Daoy (cell line): ENCODE measurements at regions not wholly inside any gene's neighbourhood (a gene's known extent, or its start where the extent isn't known, plus 50 kb on each side); places are given as distances from the start of the nearest gene placed in this dataset.
A peak's percentile ranks its signal among the peaks of the same experiment; 100 is the strongest.

Experiments
- DNase-seq: peaks from one replicate; pipeline ENCODE4 v3.0.0-alpha.2; 2015; ENCODE audit warnings: low read depth

DNA sequence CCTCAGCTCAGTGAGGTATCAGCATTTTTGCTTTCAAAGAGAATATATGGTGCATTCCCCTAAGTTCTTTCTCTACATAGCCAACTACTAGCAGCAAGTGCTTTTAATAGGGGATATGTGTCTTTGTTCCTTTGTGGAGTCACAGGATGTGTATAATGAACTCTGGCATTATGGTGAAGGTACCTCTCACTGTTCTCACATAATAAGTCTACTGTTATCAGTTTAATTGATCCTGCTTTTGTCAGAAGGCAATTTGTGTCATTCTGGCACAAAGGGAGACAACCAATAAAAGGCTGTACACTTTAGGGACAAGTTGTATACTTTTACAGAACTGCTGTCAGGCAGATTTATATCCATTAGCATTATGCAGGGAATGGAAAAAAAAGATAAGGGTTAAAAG, 531.4 kb upstream of the RIOK2 start:
- no peak for DNase-seq

DNA sequence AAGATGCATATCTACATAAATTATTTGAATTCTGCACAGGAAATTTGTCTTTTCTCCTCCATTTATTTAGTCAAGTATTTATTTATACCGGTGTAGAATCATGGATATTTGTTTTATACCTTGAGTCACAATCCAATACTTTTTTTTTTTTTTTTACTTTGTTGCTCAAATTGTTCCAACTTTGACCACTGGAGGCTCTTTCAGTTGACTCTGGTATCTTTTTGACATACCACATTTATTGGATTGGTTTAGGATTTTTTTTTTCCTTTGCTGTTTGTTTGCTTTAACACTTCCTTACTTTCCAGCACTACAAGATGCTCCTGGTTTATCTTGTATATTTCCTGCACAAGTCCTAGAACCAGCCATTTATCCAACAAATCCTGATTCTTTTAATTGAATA, 543.1 kb upstream of the RIOK2 start:
- DNase-seq: no peak

DNA sequence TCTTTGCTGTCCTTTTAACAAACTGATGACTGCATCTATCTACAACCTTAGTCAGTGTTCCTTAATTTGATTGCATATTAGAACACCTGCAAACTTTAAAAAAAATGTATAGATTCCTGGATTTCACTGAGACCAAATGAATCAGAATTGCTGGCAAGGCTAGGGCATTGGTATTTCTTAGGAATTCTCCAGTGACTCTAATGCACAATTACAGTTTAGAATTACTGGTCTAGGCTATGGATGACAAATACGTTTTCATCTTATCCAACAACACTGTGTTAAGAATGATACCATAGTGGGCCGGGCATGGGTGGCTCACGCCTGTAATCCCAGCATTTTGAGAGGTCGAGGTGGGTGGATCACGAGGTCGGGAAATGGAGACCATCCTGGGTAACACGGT, 545.9 kb upstream of the RIOK2 start:
- DNase-seq: no peak

DNA sequence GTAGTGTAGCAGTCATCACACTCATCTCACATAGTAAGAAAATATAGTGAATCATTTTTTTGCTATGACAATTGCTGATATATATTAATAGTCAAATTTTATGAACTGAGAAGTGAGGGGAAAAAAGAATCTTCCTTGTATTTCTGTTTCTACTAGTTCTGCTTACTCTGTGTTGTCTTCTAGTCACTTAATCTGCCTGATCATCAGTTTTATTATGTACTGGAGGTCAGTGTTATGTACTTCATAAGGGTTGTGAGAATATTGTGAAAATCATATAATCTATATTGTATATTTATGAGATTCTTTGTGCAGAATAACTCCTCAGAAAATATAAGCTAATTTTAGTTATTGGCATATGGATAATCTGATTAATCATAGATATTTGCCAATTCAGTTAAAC, 546.9 kb upstream of the RIOK2 start:
- DNase-seq: no peak

DNA sequence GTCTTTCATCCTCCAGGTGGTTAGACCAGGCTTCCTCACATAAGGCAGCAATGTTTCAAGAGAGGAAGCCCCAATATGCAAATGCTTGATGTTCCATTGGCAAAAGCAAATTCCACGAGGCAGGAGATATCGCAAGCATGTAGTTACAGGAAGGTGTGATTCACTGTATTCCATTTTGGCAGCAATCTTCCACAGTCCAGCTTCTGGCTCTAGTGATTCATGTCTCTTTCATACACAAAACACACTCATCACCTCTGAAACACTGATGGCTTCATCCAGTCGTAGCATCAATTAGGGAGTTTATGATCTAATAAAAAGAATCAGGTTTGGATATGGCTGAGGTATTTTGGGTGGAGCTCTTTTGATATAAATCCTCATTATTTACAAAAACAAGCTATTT, 552.2 kb upstream of the RIOK2 start:
- no peak for DNase-seq

DNA sequence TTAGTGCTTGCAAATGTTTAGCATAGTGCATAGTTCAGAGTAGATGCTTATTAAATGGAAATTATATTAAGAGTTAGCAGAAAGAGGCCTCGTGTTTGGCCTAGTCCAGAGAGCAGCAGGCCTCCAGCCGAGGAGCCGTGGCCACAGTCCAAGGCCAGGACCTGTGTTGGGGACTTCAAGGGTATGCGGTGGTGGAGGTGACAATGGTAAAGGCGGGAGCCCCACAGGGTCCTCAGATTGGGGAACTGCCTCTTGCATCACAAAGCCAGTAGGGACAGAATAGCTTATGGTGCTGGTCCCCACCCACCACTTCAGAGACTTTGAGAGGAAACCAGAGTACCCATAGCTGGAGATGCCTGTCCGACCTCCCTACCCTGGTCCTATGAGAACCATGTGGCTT, 554.6 kb upstream of the RIOK2 start:
- no peak for DNase-seq

DNA sequence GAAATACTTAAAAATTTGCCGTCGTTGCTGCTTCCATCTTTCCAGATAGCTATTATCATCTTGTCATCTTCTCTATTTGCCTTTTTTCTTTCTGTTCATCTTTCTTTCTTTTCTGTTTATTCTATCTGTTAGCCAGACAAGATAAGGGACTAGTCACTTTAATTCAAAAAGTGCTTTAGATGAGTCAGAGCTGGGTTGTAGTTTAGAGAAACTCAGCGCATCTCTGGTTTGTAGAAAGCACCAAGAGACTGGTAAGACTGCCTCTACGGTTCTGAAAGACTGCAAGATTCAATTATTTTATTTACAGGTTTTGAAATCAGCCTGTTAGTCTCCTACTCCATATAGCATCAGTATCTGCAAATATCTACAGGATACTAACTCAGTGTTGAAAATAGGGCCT, 562.8 kb upstream of the RIOK2 start:
- no peak for DNase-seq

DNA sequence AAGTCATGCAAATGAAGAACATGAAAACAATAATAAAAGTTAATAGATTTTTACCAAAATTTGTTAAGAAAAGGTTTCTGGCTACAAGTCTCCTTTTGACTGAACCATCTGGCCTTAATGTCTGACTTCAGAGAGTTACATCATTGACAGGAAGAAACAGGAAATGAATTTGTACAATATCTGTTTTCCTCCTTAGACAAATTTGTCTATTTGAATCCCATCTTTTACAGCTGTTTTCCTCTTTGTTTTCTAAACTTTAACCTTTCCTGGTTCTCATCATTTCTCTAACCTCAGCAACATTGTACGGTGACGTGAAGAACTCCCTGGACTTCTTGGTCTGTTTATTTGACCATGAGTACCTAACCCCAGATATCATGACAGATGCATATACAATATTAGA, 567.5 kb upstream of the RIOK2 start:
- no peak for DNase-seq

DNA sequence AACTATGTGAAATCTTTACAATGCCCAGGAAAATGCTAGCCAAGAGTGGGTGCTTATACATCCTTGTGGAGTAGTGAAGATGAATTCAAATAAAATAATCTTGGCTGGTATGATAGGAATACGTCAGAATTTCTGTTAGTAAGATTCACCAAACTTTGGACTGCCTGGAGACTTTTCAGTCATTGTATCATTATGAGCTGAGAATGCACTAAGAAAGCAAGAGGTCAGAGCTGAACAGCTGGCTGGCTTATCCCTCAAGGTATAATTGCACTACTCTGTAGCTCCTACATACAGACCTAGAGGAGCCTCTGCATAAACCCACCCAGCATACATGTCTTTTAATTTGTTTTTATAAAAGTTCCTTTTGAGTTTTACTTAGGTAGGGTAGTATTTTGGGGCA, 568.5 kb upstream of the RIOK2 start:
- no peak for DNase-seq

DNA sequence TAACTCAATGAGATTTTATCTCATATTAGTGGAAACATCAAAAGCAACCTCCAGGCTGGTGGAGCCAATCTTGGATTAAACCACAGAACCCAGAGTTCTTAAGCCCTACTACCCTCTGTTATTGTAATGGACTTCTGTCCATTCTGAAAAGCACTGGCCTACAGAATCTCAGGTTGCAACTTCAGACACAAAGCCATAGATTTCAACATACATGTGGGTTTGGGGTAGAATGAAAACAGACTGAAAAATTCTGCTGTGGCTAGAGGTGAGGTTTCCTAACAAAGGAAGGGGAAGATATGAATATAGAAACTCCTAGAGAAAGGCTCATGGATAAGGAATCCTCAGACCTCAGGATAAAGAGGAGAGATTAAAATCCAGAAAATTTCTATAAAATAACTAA, 569.8 kb upstream of the RIOK2 start:
- no peak for DNase-seq

DNA sequence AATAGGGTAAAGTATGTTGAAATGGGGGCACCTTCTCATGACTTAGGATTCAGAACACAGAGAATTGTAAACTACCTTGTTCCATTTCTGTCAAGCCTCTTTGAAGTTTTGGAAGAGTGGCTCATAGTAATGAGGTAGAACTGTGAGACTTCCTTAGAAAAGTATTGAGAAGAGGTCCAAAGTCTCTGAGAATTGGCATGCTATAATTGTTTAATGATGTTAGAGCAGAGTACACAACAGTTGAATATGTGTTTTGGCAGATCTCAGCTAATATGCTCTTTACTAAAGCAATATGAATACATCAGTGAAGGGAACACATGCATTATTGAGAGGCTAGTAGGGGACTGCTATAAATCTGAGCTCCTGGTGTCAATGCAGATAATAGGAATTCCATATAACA, 579.4 kb upstream of the RIOK2 start:
- no peak for DNase-seq

DNA sequence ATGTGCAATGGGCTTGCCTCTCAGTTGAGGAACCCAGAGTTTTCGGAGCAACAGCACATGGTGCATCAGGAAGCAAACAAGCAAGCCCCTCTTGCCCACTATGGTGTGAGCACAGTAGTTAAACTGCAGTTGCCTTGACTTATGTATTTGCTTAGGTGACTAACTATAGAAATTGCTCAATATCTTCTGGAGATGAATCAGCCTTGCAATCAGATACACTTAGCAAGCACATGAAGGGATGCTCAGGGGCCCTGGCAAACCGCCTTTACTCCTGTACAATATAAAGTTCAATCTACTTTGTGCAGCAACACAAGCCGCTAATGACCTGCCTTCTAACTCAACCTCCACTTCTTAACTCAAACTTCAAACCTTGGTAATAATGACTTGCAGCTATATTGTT, 581.7 kb upstream of the RIOK2 start:
- no peak for DNase-seq

DNA sequence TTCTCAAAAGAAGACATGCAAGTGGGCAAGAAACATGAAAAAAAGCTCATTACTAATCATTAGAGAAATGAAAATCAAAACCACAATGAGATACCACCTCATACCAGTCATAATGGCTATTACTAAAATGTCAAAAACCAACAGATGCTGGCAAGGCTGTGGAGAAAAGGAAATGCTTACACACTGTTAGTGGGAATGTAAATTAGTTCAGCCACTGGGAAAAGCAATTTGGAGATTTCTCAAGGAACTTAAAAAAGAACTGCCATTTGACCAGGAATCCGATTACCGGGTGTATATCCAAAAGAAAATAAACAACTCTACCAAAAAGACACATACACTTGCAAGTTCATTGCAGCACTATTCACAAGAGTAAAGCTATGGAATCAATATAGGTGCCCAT, 595.4 kb upstream of the RIOK2 start:
- no peak for DNase-seq

DNA sequence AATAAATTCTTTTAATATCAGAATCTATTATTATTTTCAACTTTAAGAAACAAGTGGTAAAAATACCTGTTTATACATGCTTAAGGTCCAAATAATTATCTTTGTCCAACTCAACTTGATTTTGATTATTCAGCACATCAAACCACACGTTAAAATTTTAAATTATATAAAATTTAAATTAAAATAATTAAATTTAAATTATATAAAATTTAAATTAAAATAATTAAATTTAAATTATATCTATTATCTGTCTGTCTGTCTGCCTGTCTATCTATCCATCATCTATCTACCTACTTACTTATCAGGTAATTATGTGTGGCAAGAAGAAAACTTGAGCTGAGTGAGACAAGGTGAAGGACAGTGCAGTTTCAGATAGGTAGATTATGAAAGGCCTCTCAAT, 605.3 kb upstream of the RIOK2 start:
- no peak for DNase-seq

DNA sequence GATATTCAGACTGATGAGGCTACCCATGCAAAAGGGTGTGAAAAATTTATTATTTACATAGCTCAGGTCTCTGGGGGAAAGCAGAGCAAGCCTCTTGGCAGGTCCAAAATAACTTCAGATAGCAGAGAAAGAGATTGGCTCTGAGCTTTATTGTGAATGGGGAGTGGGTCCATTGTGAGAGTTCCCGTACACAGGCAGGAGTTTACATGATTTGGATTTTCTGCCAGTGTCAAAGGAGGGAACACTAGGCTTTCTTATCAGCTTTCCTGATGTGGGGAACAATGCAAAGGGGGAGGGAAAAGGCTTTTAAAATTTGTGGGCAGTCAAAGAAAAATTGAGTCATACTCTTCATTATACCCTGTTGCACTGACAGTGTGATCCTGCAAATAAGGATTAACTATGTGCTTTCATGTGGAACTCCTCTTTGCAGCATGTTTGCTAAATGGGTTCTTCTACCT, 615.0 kb upstream of the RIOK2 start:
- no peak for DNase-seq

DNA sequence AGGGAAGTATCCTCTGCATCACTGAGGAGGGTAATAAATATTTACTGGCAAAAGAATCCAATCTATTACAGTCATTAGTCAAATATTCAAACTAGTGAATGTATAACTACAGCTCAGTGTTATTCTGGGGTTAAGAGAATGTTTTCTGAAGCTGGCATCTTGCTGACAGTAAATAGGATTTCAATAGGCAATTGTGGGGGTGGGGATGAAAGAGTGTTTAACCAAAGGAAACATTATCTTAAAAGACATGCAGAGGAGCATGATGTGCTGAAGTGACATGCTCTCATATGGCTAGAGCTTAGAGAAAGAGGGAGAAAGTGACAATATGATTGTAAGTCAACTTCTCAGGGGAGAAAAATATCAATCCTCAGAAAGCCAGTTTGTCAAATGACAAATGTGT, 618.4 kb upstream of the RIOK2 start:
- no peak for DNase-seq

DNA sequence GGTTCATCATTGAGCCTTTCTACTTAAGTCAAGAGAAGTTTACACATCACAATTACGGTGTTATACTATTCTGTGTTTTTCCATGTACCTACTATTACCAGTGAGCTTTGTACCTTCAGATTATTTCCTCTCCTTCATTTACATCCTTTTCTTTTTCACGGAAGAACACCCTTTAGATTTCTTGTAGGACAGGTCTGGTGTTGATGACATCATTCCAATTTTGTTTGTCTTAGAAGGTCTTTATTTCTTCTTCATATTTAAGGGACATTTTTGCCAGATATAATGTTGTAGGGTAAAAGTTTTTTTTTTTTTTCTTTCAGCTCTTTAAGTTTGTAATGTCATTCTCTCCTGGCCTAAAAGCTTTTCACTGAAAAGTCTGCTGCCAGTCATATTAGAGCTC, 637.1 kb upstream of the RIOK2 start:
- DNase-seq: no peak

DNA sequence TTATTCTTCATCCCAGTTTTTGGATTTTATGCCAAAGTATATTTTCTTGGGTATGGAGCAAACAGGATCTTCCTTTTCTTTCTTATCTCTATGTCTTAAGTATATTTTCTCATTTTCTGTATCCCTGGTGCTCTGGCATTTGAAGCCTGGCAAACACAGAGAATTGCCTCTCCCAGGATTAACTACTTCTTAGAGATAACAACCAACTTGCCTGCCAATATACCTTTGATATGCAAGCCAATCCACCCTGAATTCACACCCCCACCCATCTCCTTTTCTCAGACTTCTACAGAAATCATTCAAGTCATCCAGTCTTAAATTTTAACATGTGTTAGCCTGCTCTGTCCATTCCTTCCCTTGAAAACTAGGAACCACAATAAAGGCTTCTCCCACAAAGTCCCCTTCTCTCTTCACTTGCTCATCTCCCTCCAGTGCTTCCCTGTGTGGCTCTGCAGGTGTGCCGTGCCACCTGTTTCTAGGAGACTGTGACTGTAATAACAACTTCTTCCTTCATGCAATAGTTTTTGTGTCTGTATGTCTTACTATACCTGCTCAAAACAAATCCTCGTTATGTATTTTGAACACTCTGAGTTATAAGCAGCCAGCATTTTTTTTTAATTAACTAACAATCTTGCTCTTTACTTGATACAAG, 649.7 kb upstream of the RIOK2 start:
- DNase-seq: no peak

DNA sequence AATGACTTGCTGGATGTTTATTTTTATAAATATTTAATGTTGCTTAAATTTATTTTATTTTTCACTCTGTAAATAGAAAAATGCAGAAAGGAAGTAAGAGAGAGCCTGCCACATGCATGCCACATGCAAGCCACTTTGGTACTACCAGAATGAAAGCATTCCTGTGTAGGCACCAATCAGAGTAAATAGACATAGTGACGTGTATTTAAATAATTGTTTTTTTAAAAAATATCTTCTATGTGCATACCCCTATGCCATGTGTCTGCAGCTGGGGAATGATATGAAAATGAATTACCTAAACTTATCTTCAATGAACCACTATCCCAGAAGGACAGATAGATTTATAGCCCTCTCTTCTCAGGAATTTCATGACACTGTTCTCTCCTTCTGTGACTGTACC, 651.5 kb upstream of the RIOK2 start:
- no peak for DNase-seq

DNA sequence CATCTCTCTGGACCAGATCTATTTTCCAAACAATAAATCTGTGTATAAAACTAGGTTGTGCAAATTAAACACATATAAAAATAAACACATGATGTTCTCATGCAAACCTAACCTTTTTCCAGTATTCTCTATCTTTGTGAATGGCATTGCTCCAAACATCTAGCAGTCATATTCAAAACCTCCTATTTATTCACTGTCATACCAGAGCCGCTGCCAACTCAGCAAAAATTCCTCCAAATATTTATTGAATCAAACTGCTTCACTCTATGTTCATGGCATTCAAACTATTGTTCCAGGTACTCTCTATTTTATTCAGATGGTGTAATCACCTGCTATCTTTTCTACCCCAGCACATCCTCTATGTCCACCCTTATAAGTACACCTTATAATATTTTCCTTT, 652.1 kb upstream of the RIOK2 start:
- no peak for DNase-seq

DNA sequence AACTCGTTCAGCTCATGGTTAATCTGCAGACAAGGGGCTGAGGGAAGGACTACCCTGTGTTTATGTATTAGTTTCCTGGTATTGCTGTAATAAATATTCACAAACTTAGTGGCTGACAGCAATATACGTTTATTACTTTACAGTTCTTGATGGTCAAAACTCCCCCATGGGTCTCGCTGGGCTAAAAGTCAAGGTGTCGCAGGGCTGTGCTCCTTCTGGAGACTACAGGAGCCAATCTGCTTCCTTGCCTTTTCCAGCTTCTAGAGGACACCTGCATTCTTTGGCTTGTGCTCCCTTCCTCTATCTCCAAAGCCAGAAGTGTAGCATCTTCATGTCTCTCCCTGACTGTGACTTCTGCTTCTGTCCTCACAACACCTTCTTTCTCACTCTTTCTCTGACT, 653.8 kb upstream of the RIOK2 start:
- DNase-seq: no peak

DNA sequence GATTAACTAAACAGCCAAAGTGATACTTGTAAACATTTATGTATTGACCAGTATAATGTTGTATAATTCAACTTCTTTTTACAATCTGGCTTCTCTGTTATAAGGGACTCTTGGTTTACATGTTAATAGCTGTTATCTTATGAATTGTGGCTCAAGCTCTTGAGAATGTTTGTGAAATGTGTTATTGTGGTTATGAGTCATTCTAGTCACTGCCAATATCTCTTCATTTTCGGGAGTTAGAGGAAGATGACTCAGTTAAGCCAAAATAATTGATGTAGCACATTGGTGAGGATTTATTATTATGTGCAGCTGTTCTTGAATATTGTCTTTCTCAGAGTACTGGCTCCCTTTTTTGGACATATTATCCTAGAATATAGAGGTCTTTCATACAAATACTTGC, 655.2 kb upstream of the RIOK2 start:
- DNase-seq: peak; percentile 68

DNA sequence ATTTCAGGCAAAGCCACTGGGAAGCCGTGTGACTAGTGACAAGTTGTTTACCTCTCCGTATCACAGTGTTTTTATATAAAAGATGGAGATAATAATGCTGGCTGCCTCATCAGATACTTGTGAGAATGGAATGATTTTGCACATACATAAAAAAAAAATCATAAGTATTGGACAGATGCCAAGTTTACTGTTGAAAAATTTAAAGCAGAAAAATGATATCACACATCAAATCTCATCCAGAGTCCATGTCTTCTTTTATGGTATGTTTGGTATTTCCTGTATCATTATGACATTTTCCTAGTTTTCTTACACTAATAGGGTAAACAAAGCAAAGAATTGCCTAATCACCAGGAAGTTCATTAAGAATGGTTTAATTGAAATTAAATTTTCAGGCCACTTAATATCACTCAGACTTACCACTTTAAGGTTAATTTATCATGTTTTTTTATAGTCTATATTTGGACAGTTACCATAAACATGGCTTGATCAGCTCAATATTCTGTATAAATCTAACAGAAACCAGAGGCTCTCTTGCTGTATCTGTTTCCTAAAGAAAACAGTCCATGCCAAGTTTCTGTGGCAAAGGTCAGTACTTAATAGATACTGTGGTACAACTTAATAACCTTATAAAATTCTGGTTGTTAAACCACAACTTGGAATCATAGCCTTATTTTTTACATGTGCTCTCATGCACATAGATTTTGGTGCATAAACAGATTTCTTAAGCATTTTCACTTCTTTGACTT, 656.5 kb upstream of the RIOK2 start:
- no peak for DNase-seq

DNA sequence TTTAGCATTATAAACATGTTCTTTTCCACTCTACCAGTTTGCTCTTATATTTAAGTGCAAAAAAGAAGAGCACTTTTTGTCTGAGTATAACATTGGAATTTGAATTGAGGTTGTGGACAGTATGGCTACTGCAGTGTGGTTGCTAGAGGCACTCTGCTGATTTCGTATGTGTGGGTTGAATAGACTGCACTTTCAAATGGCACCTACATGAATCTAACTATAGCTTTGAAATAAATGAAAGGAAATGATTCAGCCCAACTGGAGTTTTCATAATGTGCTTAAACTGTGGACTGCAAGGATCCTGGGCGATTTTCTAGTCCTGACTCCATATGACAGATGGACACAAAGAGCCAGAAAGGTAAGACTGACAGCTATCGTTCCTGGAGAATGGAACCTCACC, 657.6 kb upstream of the RIOK2 start:
- no peak for DNase-seq
